Fibroblast of the aortic adventitia (primary cell): ENCODE measurements at regions not wholly inside any gene's neighbourhood (a gene's known extent, or its start where the extent isn't known, plus 50 kb on each side); places are given as distances from the start of the nearest gene placed in this dataset.
A peak's percentile ranks its signal among the peaks of the same experiment; 100 is the strongest.
"Not testable (repeated sequence)": the region's sequence is repeated elsewhere in the genome, so short reads cannot be mapped to it uniquely, and the experiment has no call there.

Experiments
- DNase-seq: peaks from one replicate; pipeline ENCODE4 v3.0.0-alpha.2; 2010; ENCODE audit warnings: low read depth
- H3K4me3 ChIP-seq: 2 replicates; pipeline ENCODE4 v1.5.1; 2011; ENCODE audit warnings: low read depth, mild to moderate bottlenecking, control low read depth, low read length, moderate library complexity
- CTCF ChIP-seq: IDR thresholded peaks from 2 replicates; pipeline ENCODE4 v1.5.1; 2011; ENCODE audit warnings: mild to moderate bottlenecking, low read length, control low read depth, inconsistent platforms; ENCODE audit not compliant: insufficient read depth

- no peak for DNase-seq
- no peak overlapping the region for H3K4me3 ChIP-seq
- TF ChIP-seq CTCF = no peak
These were observed 88.8 kb downstream of the MRM1 start for GRCh38 chr17:36690190-36690589.

- no peak overlapping the region for H3K4me3 ChIP-seq
- no peak for TF ChIP-seq CTCF
- no peak for DNase-seq
These were observed 90.2 kb downstream of the MRM1 start for GRCh38 chr17:36691606-36692005.

- no peak overlapping the region for H3K4me3 ChIP-seq
- no peak for DNase-seq
- TF ChIP-seq CTCF = no peak
These were observed 93.7 kb downstream of the MRM1 start for GRCh38 chr17:36695082-36695481.

GRCh38 chr17:36695710-36696109 is 94.3 kb downstream of the MRM1 start:
- DNase-seq, H3K4me3 ChIP-seq: not testable (repeated sequence)

- DNase-seq = no peak
These were observed 95.4 kb downstream of the MRM1 start for GRCh38 chr17:36696805-36697204.

GRCh38 chr17:36697903-36698530 is 96.6 kb downstream of the MRM1 start:
- no peak for TF ChIP-seq CTCF
- no peak overlapping the region for H3K4me3 ChIP-seq
- DNase-seq = peak; percentile 2

More at GRCh38 chr17:36696805-36697204, 95.4 kb downstream of the MRM1 start:
- no peak overlapping the region for H3K4me3 ChIP-seq
- TF ChIP-seq CTCF = no peak

- DNase-seq = no peak
- H3K4me3 ChIP-seq = no peak overlapping the region
- TF ChIP-seq CTCF = no peak
These were observed 100.2 kb downstream of the MRM1 start for GRCh38 chr17:36701429-36702099.
